Fibroblast of villous mesenchyme (primary cell): ENCODE measurements at regions not wholly inside any gene's neighbourhood (a gene's known extent, or its start where the extent isn't known, plus 50 kb on each side); places are given as distances from the start of the nearest gene placed in this dataset.

Experiments used
- DNase-seq: peaks from one replicate; pipeline ENCODE4 v3.0.0-alpha.2; 2010; ENCODE audit warnings: low read depth
- H3K4me3 ChIP-seq: 2 replicates; pipeline ENCODE4 v1.5.1; 2011; ENCODE audit warnings: low read depth, mild to moderate bottlenecking, low read length
- CTCF ChIP-seq: IDR thresholded peaks from 2 replicates; pipeline ENCODE4 v1.5.1; 2012; ENCODE audit warnings: low read depth, mild to moderate bottlenecking, low read length; ENCODE audit not compliant: insufficient read depth

DNA sequence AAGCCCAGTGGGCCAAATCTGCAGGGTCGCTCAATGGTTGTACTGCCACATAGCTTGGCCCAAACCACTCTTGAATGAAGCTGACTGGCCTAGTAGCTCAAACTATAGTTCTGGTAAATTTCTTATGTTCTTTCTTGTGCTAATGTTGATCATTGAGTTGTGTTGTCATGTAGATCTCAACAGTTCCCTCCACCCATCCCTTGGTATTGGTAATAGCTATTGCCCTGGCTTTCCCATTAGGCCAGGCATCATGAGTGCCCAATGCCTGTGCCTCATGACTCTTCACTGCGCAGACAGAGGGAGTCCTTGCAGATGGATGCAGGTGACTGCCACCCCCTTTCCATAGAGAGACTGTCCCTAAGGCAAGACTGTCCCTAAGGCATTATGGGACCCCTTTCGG lies 988.4 kb downstream of the KCNMA1 start:
- DNase-seq = no peak
- TF ChIP-seq CTCF = no peak
- no peak overlapping the region for H3K4me3 ChIP-seq

DNA sequence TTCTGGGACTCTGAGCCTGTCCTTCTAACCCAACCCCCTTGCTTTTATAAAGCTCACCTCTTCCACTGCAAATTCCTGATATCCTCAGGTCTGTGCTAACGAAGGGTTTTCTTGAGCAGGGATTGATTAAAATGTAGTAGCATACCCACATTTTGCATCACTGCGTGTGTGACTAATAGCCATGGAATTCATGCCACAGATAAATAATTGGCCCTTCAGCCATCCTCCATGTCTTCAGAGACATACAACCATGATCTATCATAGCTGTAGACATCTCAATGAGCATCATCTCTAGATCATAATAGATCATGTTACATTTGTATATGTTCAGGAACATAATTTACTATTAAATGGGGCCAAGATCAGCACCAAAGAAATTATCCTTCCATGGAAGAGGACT lies 990.3 kb downstream of the KCNMA1 start:
- no peak for DNase-seq
- TF ChIP-seq CTCF = no peak
- H3K4me3 ChIP-seq = no peak overlapping the region

- H3K4me3 ChIP-seq = no peak overlapping the region
- DNase-seq = no peak
- TF ChIP-seq CTCF = no peak
Measured at GRCh38 chr10:76645341-76645740, 992.3 kb downstream of the KCNMA1 start.

GRCh38 chr10:76644476-76644875 lies 993.1 kb downstream of the KCNMA1 start:
- no peak overlapping the region for H3K4me3 ChIP-seq
- no peak for TF ChIP-seq CTCF
- DNase-seq = no peak

GRCh38 chr10:76643511-76643911 lies 994.1 kb downstream of the KCNMA1 start:
- TF ChIP-seq CTCF = no peak
- no peak for DNase-seq
- H3K4me3 ChIP-seq = no peak overlapping the region

GRCh38 chr10:76642358-76642757 lies 995.2 kb downstream of the KCNMA1 start:
- no peak for TF ChIP-seq CTCF
- DNase-seq = no peak
- H3K4me3 ChIP-seq = no peak overlapping the region

DNA sequence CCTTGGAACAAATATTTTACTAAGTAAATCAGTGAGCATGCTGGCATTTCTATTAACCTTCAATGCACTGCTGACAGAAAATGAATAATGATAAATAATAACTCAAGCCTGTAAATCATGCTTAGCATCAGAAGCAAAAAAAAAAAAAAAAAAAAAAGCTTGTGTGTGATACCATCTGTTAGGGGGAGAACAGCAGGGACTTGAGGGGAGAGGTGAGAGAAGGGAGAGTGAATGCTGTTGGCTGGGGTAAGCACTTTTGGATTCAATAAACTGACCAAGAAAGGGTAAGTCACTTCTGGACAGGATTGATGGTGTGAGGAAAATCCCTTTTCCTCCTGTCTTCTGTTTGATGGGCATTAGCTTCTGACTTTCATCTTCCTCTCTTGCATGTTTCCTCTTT lies 996.4 kb downstream of the KCNMA1 start:
- TF ChIP-seq CTCF = no peak
- H3K4me3 ChIP-seq = no peak overlapping the region
- no peak for DNase-seq
